Thyroid gland (tissue), 4 donors: ENCODE measurements at regions not wholly inside any gene's neighbourhood (a gene's known extent, or its start where the extent isn't known, plus 50 kb on each side); places are given as distances from the start of the nearest gene placed in this dataset.

Source experiments
- DNase-seq, 2 donors: peaks; one replicate each; pipeline ENCODE4 v3.0.0-alpha.2; 2019
- H3K27ac ChIP-seq, 3 donors: fragments of 200-600 bp; sonication (generic); 1 replicate in 2 of 3; 2 replicates in 1 of 3; pipeline ENCODE4 v1.5.1; 2016 to 2019; ENCODE audit warnings: mild to moderate bottlenecking in 1 of 3, moderate library complexity in 1 of 3
- H3K27me3 ChIP-seq: fragments of 200-600 bp; sonication (generic); one replicate; pipeline ENCODE4 v1.5.1; 2019
- H3K36me3 ChIP-seq, 2 donors: fragments of 200-600 bp; sonication (generic); one replicate each; pipeline ENCODE4 v1.5.1; 2016 to 2019
- H3K4me1 ChIP-seq, 2 donors: fragments of 200-600 bp; sonication (generic); one replicate each; pipeline ENCODE4 v1.5.1; 2017 to 2019
- H3K4me3 ChIP-seq, 3 donors: fragments of 200-600 bp; sonication (generic); replicated peaks in 1 of 3; 1 replicate in 2 of 3; 2 replicates in 1 of 3; pipeline ENCODE4 v1.5.1; 2016; ENCODE audit warnings: mild to moderate bottlenecking in 1 of 3
- H3K9me3 ChIP-seq: fragments of 200-600 bp; sonication (generic); one replicate; pipeline ENCODE4 v1.5.1; 2017
- POLR2A ChIP-seq, 2 donors: fragments of 450-650 bp; IDR thresholded peaks; one replicate each; pipeline ENCODE4 v1.6.1; 2017; ENCODE audit warnings: antibody characterized with exemption in 2 of 2, mild to moderate bottlenecking in 2 of 2, moderate library complexity in 1 of 2
- WGBS, 2 donors: methylation state at CpG; one replicate each; pipeline ENCODE4 v1.1.5; 2017; 5-methylcytosine and 5-hydroxymethylcytosine counted together
- intact Hi-C: fragments of 100-400 bp; cut with DNase I; formaldehyde crosslinking; loops from one replicate; pipeline ENCODE4 v1.15.1; 2023
- TF ChIP-seq, protein P1 (sequence below), 6 experiments: fragments of 200-600 bp in 3 of 6; fragments of 450-650 bp in 3 of 6; sonication (generic) in 3 of 6; IDR thresholded peaks; one replicate each; pipeline ENCODE4 v1.5.1; 2016 to 2019; ENCODE audit warnings: antibody characterized with exemption in 6 of 6, mild to moderate bottlenecking in 2 of 6, inconsistent platforms in 1 of 6, moderate library complexity in 1 of 6

DNA sequence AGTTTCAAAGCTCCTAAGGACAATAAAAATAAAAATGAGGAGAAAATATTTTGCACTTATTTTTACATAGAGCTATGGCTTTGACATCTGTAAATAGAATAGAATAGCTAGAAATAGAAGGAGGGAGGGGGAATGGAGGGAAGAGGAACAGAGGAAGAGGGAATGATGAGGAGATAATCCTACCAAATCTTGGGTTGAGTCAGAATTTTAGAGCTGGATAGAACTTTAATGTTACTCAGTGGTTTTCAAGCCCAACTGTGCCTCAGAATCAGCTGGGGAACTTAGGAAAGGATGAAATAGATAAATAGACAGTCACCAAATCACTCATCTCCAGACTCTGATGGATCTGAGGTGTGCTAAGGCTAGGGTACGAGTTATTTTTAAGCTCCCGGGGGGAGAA lies 190.3 kb upstream of the FREM1 start:
- TF ChIP-seq POLR2A (IDR thresholded peaks at IDR 0.05), result no peak
- TF ChIP-seq, protein P1, sequence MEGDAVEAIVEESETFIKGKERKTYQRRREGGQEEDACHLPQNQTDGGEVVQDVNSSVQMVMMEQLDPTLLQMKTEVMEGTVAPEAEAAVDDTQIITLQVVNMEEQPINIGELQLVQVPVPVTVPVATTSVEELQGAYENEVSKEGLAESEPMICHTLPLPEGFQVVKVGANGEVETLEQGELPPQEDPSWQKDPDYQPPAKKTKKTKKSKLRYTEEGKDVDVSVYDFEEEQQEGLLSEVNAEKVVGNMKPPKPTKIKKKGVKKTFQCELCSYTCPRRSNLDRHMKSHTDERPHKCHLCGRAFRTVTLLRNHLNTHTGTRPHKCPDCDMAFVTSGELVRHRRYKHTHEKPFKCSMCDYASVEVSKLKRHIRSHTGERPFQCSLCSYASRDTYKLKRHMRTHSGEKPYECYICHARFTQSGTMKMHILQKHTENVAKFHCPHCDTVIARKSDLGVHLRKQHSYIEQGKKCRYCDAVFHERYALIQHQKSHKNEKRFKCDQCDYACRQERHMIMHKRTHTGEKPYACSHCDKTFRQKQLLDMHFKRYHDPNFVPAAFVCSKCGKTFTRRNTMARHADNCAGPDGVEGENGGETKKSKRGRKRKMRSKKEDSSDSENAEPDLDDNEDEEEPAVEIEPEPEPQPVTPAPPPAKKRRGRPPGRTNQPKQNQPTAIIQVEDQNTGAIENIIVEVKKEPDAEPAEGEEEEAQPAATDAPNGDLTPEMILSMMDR (IDR thresholded peaks at IDR 0.05), result no peak
- no peaks in the 10 kb centered on the region for H3K9me3 ChIP-seq
- no peak overlapping the region for H3K4me3 ChIP-seq
- no peak overlapping the region for H3K27ac ChIP-seq
- no peaks in the 10 kb centered on the region for H3K36me3 ChIP-seq
- H3K4me1 ChIP-seq, result no peaks in the 10 kb centered on the region
- no peak for DNase-seq
- H3K27me3 ChIP-seq, result no peaks in the 10 kb centered on the region
- intact Hi-C loops, result loop anchor here (5.0 to 10.0 kb wide), 2 partner anchors 37 to 504 kb away; no protein-coding TSS in a partner anchor
- WGBS, 2 donors, result 40 to 50% methylated on average over 2 of the region's 2 CpGs

DNA sequence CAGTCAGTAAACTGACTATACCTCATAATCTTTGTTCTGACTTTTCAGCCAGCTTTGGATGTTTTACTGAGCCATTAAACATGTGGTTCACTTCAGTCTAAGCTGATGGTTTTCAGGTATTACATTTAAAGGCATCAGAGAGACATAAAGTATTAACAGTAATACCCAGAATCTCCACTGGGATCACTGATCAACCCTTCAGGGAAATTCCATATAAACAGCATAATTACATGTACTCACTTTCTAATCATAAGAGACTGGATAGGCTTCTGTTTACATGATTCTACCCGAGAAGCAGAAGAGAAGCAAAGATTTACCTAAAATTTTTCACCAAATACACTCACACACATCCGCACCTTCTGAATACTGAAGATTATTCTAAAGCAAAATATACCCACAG lies 186.7 kb upstream of the FREM1 start:
- no peaks in the 10 kb centered on the region for H3K9me3 ChIP-seq
- 89 to 91% methylated on average over 2 of the region's 2 CpGs for WGBS, 2 donors
- no peaks in the 10 kb centered on the region for H3K4me1 ChIP-seq
- DNase-seq, result no peak
- no peak for TF ChIP-seq POLR2A (IDR thresholded peaks at IDR 0.05)
- TF ChIP-seq, protein P1 (IDR thresholded peaks at IDR 0.05), result no peak
- no peak overlapping the region for H3K4me3 ChIP-seq
- H3K27me3 ChIP-seq, result no peaks in the 10 kb centered on the region
- no peaks in the 10 kb centered on the region for H3K36me3 ChIP-seq
- intact Hi-C loops, result no loop called here
- H3K27ac ChIP-seq, result no peak overlapping the region

DNA sequence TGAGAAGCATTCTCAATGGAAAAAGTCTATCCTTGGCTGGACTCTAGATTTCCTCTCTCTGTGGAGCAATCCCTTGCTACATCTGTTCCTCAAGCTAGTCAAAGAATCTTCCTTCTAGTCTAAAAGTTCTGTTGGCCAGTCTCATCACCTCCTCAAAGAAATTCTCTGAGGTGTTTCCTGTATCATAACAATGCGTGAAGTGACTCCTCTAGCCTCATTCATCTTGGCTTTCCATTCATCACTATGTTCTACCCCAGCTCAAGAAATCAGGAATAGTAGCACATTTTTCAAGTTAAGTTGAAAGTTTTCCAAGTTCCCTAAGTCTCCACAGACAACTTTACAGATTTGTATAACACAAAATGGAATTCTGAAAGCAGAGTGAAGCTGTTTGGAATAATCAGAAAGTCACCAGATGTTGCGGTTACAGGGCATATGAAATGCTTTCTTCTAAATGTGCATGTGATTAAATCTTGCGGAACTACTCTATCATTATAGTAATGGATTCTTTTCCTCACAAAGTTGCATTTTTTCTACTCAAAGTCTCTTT lies 176.6 kb upstream of the FREM1 start:
- no peaks in the 10 kb centered on the region for H3K36me3 ChIP-seq
- TF ChIP-seq POLR2A (IDR thresholded peaks at IDR 0.05), result no peak
- TF ChIP-seq, protein P1 (IDR thresholded peaks at IDR 0.05), result no peak
- H3K27ac ChIP-seq, result no peak overlapping the region
- no peak overlapping the region for H3K4me3 ChIP-seq
- intact Hi-C loops, result no loop called here
- no peaks in the 10 kb centered on the region for H3K4me1 ChIP-seq
- no peaks in the 10 kb centered on the region for H3K9me3 ChIP-seq
- no peaks in the 10 kb centered on the region for H3K27me3 ChIP-seq
- DNase-seq, result no peak
- 78 to 81% methylated on average over 3 of the region's 3 CpGs for WGBS, 2 donors

DNA sequence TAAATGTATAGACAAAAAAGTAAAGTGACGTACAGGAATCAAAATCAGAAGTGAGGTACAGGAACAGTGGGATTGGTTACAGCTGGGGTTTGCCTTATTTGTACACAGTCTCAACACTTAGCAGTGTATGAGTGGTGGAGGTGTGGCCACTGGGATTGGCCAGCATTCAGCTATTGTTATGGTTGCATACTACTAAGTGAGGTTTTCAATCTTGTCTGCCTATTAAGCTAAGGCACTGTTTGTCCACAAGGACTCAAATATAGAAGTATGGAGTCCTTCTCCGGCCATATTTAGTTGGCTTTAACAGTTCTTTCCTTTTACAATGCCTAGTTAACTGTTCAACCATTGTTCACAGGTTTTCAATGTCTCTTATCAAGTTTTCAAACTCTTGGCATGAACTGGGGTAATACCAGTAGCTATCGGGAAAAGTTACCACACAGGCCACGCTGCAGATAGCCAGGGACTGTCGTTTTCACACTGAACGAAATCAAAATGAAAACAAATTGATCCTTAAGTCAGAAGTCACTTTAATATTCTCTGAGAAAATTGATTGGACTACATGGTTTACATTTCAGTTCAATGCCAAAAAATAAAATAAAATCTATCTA lies 176.0 kb upstream of the FREM1 start:
- no peak for DNase-seq
- intact Hi-C loops, result no loop called here
- no peak overlapping the region for H3K4me3 ChIP-seq
- H3K9me3 ChIP-seq, result no peaks in the 10 kb centered on the region
- no peaks in the 10 kb centered on the region for H3K4me1 ChIP-seq
- H3K27ac ChIP-seq, result no peak overlapping the region
- no peaks in the 10 kb centered on the region for H3K27me3 ChIP-seq
- H3K36me3 ChIP-seq, result no peaks in the 10 kb centered on the region
- 74 to 83% methylated on average over 6 of the region's 6 CpGs for WGBS, 2 donors
- TF ChIP-seq POLR2A (IDR thresholded peaks at IDR 0.05), result no peak
- TF ChIP-seq, protein P1 (IDR thresholded peaks at IDR 0.05), result no peak

DNA sequence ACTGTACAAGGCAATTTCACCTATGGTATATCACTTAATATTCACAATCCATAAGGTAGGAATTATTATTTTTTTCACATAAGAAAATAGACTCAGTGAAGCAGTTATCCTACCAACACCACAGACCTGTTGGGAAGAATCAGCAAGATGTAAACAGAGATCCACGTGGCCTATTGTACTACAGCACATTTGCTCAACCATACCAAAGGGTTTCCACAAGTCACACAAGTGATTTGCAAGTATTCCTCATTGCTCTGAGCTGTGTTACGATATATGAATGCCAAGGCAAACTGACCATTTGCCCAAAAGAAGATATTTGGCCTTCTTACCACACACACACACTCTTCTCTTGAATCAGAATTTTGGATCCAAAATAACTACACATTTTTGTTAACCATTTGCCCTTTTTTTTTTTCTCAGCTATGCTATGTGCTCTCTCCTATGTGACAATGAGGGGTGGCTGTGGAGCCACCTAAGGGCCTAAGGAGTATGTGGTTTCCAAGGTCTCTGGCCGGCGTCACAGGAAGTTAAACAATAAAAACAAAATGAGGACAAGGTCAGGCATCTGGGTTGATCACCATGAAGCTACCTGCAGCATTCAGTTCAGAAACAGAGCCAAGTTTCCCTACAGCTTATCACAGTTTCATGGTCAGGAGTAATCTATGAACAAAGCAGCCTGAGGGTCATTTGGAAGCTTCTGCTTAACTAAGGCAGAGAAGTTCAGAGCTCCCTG lies 171.0 kb upstream of the FREM1 start:
- no peak for DNase-seq
- no peaks in the 10 kb centered on the region for H3K27me3 ChIP-seq
- no peaks in the 10 kb centered on the region for H3K4me1 ChIP-seq
- no peak overlapping the region for H3K27ac ChIP-seq
- TF ChIP-seq, protein P1 (IDR thresholded peaks at IDR 0.05), result no peak
- no peak for TF ChIP-seq POLR2A (IDR thresholded peaks at IDR 0.05)
- H3K4me3 ChIP-seq, result no peak overlapping the region
- intact Hi-C loops, result no loop called here
- H3K9me3 ChIP-seq, result no peaks in the 10 kb centered on the region
- H3K36me3 ChIP-seq, result no peaks in the 10 kb centered on the region
- WGBS, 2 donors, result 74 to 80% methylated on average over 4 of the region's 4 CpGs
